B cell (primary cell): ENCODE measurements at regions not wholly inside any gene's neighbourhood (a gene's known extent, or its start where the extent isn't known, plus 50 kb on each side); places are given as distances from the start of the nearest gene placed in this dataset.

Source experiments
- ATAC-seq: fragments of 200-7000 bp; cut with Tn5 transposase; one replicate; pipeline ENCODE4 v1.10.0; 2021; ENCODE audit warnings: low read depth, mild to moderate bottlenecking, moderate number of reproducible peaks, moderate library complexity
- CTCF ChIA-PET: fragments of 350-600 bp; sonication (Branson Sonifier 250); formaldehyde crosslinking; loops from one replicate; lab custom pipeline; 2021; ENCODE audit warnings: antibody characterized with exemption, inconsistent platforms; lab: Charles Lee
- POLR2A ChIA-PET: fragments of 350-600 bp; sonication (Branson Sonifier 250); formaldehyde crosslinking; loops from one replicate; lab custom pipeline; 2021; ENCODE audit warnings: antibody characterized with exemption; lab: Charles Lee
- DNase-seq: peaks from one replicate; pipeline ENCODE4 v3.0.0; 2013
- H2AFZ ChIP-seq: 2 replicates; pipeline ENCODE4 v1.6.1; 2012; ENCODE audit warnings: mild to moderate bottlenecking, low read depth, low read length; ENCODE audit not compliant: insufficient read depth, poor library complexity, severe bottlenecking
- H3K27ac ChIP-seq, 2 donors: 1 replicate in 1 of 2; 2 replicates in 1 of 2; pipeline ENCODE4 v1.5.1; 2012 to 2013; ENCODE audit warnings: low read length in 2 of 2, mild to moderate bottlenecking in 2 of 2, moderate library complexity in 1 of 2
- H3K27me3 ChIP-seq, 4 experiments: fragments of 200-600 bp in 1 of 4; sonication (generic) in 1 of 4; replicated peaks in 1 of 4; 1 replicate in 2 of 4; 2 replicates in 2 of 4; pipeline versions ENCODE4 v1.6.1 to v1.7.0; 2013 to 2016; ENCODE audit warnings: low read length in 3 of 4, mild to moderate bottlenecking in 2 of 4, mixed read lengths in 1 of 4, moderate library complexity in 1 of 4; ENCODE audit not compliant: insufficient read depth in 4 of 4, control insufficient read depth in 3 of 4; ENCODE audit errors: control extremely low read depth in 1 of 4
- H3K36me3 ChIP-seq, 2 experiments: replicated peaks in 1 of 2; 1 replicate in 1 of 2; 2 replicates in 1 of 2; pipeline versions ENCODE4 v1.6.1 to v1.7.1; 2013; ENCODE audit warnings: low read length in 1 of 2; ENCODE audit not compliant: insufficient read depth in 2 of 2, control insufficient read depth in 1 of 2; ENCODE audit errors: control extremely low read depth in 1 of 2, extremely low read depth in 1 of 2
- H3K4me1 ChIP-seq, 2 donors: fragments of 200-600 bp in 1 of 2; sonication (generic) in 1 of 2; 1 replicate in 1 of 2; 2 replicates in 1 of 2; pipeline versions ENCODE4 v1.5.1 to v1.6.1; 2013 to 2017; ENCODE audit warnings: low read length in 2 of 2; ENCODE audit not compliant: control insufficient read depth in 2 of 2, insufficient read depth in 2 of 2
- H3K4me2 ChIP-seq: replicated peaks from 2 replicates; pipeline ENCODE3; 2012; ENCODE audit warnings: mild to moderate bottlenecking, low read depth, low read length; ENCODE audit not compliant: poor library complexity, severe bottlenecking
- H3K4me3 ChIP-seq, 5 experiments: fragments of 200-600 bp in 1 of 5; sonication (generic) in 1 of 5; 1 replicate in 3 of 5; 2 replicates in 2 of 5; pipeline versions ENCODE4 v1.5.1 to v1.7.0; 2011 to 2016; ENCODE audit warnings: low read length in 4 of 5, mild to moderate bottlenecking in 4 of 5, low read depth in 2 of 5, control low read depth in 1 of 5, moderate library complexity in 1 of 5; ENCODE audit not compliant: insufficient read depth in 1 of 5; ENCODE audit errors: control extremely low read depth in 1 of 5, extremely low read depth in 1 of 5
- H3K79me2 ChIP-seq: fragments of 200-600 bp; sonication (generic); one replicate; pipeline ENCODE4 v1.6.0; 2016; ENCODE audit warnings: low read length; ENCODE audit not compliant: control insufficient read depth, insufficient read depth
- H3K9ac ChIP-seq: fragments of 200-600 bp; sonication (generic); 2 replicates; pipeline ENCODE4 v1.6.1; 2017; ENCODE audit warnings: mild to moderate bottlenecking, low read length, moderate library complexity
- H3K9me3 ChIP-seq, 3 donors: one replicate each; pipeline versions ENCODE4 v1.6.1 to v1.7.1; 2013; ENCODE audit warnings: low read length in 2 of 3; ENCODE audit not compliant: control insufficient read depth in 2 of 3, insufficient read depth in 1 of 3; ENCODE audit errors: control extremely low read depth in 1 of 3
- H4K20me1 ChIP-seq: 2 replicates; pipeline ENCODE4 v1.6.0; 2012; ENCODE audit warnings: mild to moderate bottlenecking, low read length; ENCODE audit not compliant: insufficient read depth, control insufficient read depth, poor library complexity, severe bottlenecking
- H3K27ac Mint-ChIP-seq: one replicate; pipeline ENCODE4 v1.8.0; 2021; ENCODE audit warnings: mixed read lengths
- H3K27me3 Mint-ChIP-seq: one replicate; pipeline ENCODE4 v1.8.0; 2021; ENCODE audit warnings: mixed read lengths
- H3K4me1 Mint-ChIP-seq: one replicate; pipeline ENCODE4 v1.8.0; 2021; ENCODE audit warnings: mixed read lengths
- H3K4me3 Mint-ChIP-seq: one replicate; pipeline ENCODE4 v1.8.0; 2021; ENCODE audit warnings: mixed read lengths
- H3K9me3 Mint-ChIP-seq: one replicate; pipeline ENCODE4 v1.8.0; 2022; ENCODE audit warnings: mixed read lengths; ENCODE audit not compliant: insufficient read depth
- EZH2 ChIP-seq: IDR thresholded peaks from 2 replicates; pipeline ENCODE4 v1.6.1; 2012; ENCODE audit warnings: borderline replicate concordance, low read depth, mild to moderate bottlenecking, moderate library complexity, low read length; ENCODE audit not compliant: insufficient read depth, poor library complexity, severe bottlenecking
- WGBS: methylation state at CpG from one replicate; pipeline ENCODE4 v1.1.5; 2013; ENCODE audit warnings: missing lambda C conversion rate; ENCODE audit not compliant: insufficient coverage; 5-methylcytosine and 5-hydroxymethylcytosine counted together
- intact Hi-C: fragments of 100-400 bp; cut with micrococcal nuclease; formaldehyde crosslinking; loops from one replicate; pipeline ENCODE4 v1.10.0; 2022
- TF ChIP-seq, protein P1 (sequence below): fragments of 200-600 bp; IDR thresholded peaks from one replicate; pipeline ENCODE4 v1.8.0; 2022; ENCODE audit warnings: antibody characterized with exemption, mild to moderate bottlenecking

DNA sequence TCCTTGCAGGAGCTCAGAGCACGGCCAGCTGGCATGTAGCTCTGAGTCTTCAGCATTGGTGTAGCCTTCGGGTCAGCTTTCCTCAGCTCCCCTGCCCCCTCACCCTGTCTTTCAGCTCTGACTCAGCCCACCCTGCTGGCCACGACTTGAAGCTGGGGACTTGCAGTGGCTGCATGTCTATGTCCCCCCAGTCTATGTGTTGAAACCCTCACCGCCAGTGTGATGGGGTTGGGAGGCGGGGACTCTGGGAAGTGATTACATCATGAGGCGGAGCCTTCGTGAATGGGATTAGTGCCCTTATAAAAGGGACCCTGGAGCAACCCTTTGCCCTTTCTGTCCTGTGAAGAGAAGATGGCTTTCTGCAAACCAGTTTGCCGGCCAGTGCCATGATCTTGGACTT lies 111.1 kb downstream of the CTTN start:
- no peak overlapping the region for H3K4me3 Mint-ChIP-seq

DNA sequence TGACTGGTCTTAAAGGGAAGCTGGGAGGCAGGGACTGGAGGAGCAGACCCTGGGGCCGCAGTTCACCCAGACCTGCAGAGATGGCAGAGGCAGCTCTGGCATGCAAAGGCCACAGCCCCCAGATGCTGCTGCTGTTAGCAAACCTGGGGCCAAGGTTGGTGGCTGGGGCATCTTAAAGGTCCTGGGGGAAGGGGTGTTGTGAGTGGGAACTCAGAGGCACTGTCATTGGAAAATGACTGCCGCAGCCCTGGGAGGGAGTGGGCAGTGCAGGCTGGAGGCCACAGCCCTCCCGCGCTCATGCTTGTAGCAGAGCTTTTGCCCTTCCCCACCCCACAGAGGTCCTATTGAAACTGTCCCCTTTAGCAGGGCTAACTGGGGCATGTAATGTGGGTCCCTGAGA lies 111.8 kb downstream of the CTTN start:
- POLR2A ChIA-PET = no interaction called here
- H3K4me3 ChIP-seq = no peak overlapping the region
- H4K20me1 ChIP-seq = no peaks in the 10 kb centered on the region
- H3K27ac Mint-ChIP-seq = no peak overlapping the region
- TF ChIP-seq EZH2 = no peak
- TF ChIP-seq, protein P1, sequence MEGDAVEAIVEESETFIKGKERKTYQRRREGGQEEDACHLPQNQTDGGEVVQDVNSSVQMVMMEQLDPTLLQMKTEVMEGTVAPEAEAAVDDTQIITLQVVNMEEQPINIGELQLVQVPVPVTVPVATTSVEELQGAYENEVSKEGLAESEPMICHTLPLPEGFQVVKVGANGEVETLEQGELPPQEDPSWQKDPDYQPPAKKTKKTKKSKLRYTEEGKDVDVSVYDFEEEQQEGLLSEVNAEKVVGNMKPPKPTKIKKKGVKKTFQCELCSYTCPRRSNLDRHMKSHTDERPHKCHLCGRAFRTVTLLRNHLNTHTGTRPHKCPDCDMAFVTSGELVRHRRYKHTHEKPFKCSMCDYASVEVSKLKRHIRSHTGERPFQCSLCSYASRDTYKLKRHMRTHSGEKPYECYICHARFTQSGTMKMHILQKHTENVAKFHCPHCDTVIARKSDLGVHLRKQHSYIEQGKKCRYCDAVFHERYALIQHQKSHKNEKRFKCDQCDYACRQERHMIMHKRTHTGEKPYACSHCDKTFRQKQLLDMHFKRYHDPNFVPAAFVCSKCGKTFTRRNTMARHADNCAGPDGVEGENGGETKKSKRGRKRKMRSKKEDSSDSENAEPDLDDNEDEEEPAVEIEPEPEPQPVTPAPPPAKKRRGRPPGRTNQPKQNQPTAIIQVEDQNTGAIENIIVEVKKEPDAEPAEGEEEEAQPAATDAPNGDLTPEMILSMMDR = no peak
- H3K9me3 ChIP-seq = peaks cover 0 to 25% (median 24%) of the 10 kb centered on the region in 3 donors
- H3K36me3 ChIP-seq = no peaks in the 10 kb centered on the region
- DNase-seq (no peak), ATAC-seq (no peak)
- no peak overlapping the region for H3K27ac ChIP-seq
- H3K27me3 ChIP-seq = peaks cover 0 to 4% (median 0%) of the 10 kb centered on the region in 4 experiments
- H3K4me3 Mint-ChIP-seq = no peak overlapping the region
- no peak overlapping the region for H3K9ac ChIP-seq
- H3K4me2 ChIP-seq = no peak overlapping the region
- H3K27me3 Mint-ChIP-seq = peaks cover under 1% of the 10 kb centered on the region
- no peak overlapping the region for H2AFZ ChIP-seq
- no peaks in the 10 kb centered on the region for H3K79me2 ChIP-seq
- H3K9me3 Mint-ChIP-seq = peaks cover 20% of the 10 kb centered on the region
- CTCF ChIA-PET = no interaction called here
- H3K4me1 ChIP-seq = no peaks in the 10 kb centered on the region
- 89% methylated on average over 3 of the region's 4 CpGs for WGBS
- H3K4me1 Mint-ChIP-seq = no peaks in the 10 kb centered on the region
- intact Hi-C loops = no loop called here

More for the DNA sequence above, 111.1 kb downstream of the CTTN start:
- no peaks in the 10 kb centered on the region for H3K79me2 ChIP-seq
- 92% methylated on average over 7 of the region's 8 CpGs for WGBS
- ATAC-seq (no peak), DNase-seq (no peak)
- H3K9me3 ChIP-seq = peaks cover 0 to 24% (median 23%) of the 10 kb centered on the region in 3 donors
- no peak overlapping the region for H3K9ac ChIP-seq
- no peaks in the 10 kb centered on the region for H3K36me3 ChIP-seq
- no peak overlapping the region for H3K27ac ChIP-seq
- H3K4me1 ChIP-seq = no peaks in the 10 kb centered on the region
- Mint-ChIP-seq H3K27me3 (peaks cover 4% of the 10 kb centered on the region), H3K4me1 (no peaks in the 10 kb centered on the region), H3K9me3 (peaks cover 20% of the 10 kb centered on the region), H3K27ac (no peak overlapping the region)
- no peak overlapping the region for H3K4me3 ChIP-seq
- peaks cover 0 to 4% (median 0%) of the 10 kb centered on the region in 4 experiments for H3K27me3 ChIP-seq
- ChIA-PET CTCF (no interaction called here), POLR2A (no interaction called here)
- H2AFZ ChIP-seq = no peak overlapping the region
- intact Hi-C loops = no loop called here
- H3K4me2 ChIP-seq = no peak overlapping the region
- H4K20me1 ChIP-seq = no peaks in the 10 kb centered on the region
- TF ChIP-seq, protein P1 = no peak
